ENCODE measurements at regions not wholly inside any gene's neighbourhood (a gene's known extent, or its start where the extent isn't known, plus 50 kb on each side); places are given as distances from the start of the nearest gene placed in this dataset.

DNA sequence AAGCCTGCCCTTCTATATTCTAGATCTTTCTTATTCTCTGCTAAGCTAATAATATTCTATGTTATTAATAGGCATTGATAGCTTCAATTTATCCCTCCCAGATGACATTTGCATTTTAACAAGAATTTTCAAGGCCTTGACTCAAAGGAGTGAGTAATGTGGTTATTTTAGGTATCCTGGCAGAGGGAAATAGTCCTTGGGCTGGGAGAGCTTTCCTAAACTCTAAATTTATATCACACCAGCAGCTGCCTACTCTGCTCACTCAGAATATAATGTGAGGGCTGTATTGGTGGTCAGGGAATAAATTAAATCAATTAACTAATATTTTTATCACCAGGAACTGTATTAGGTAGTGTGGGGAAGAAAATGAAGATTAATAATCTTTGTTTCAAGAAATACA is 74.8 kb upstream of the ADAM23 start:
- DNase-seq (ENCODE audit: low read depth): no peak
- in situ Hi-C loops (cut with HindIII; ENCODE audit: low pct_unique_long_range_greater_than_20kb, low sequenced_read_pairs): no loop called here

GRCh38 chr2:206368933-206369569 is 74.3 kb upstream of the ADAM23 start:
- DNase-seq (ENCODE audit: low read depth): no peak
- in situ Hi-C loops (cut with HindIII; ENCODE audit: low pct_unique_long_range_greater_than_20kb, low sequenced_read_pairs): no loop called here

- no peak for DNase-seq (ENCODE audit: low read depth)
- in situ Hi-C loops (cut with HindIII; ENCODE audit: low pct_unique_long_range_greater_than_20kb, low sequenced_read_pairs): no loop called here
Measured at GRCh38 chr2:206375956-206376355, 67.4 kb upstream of the ADAM23 start.

- in situ Hi-C loops (cut with HindIII; ENCODE audit: low pct_unique_long_range_greater_than_20kb, low sequenced_read_pairs): no loop called here
- DNase-seq (ENCODE audit: low read depth): no peak
Measured at GRCh38 chr2:206378835-206379234, 64.5 kb upstream of the ADAM23 start.

GRCh38 chr2:206379266-206379665 is 64.1 kb upstream of the ADAM23 start:
- no peak for DNase-seq (ENCODE audit: low read depth)
- in situ Hi-C loops (cut with HindIII; ENCODE audit: low pct_unique_long_range_greater_than_20kb, low sequenced_read_pairs): no loop called here

DNA sequence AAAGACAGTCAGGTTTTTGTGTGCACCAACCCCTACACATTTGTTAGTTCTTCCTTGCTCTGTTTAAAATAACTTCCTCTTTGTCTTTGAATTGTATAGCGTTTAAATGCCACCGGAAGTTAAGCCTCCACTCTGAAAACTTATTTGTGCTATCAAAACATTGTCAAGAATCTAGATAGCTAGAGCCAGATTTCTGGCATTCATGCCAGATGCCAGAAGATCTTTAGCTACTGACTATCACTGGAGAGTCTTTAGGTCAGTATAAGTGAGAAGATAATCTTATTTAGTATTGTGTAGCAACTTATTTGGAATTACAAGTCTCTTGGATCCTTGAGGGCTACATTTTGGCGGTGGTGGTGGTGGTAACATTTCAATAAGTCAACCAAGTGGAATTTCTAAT is 63.4 kb upstream of the ADAM23 start:
- no peak for DNase-seq (ENCODE audit: low read depth)
- in situ Hi-C loops (cut with HindIII; ENCODE audit: low pct_unique_long_range_greater_than_20kb, low sequenced_read_pairs): no loop called here

DNA sequence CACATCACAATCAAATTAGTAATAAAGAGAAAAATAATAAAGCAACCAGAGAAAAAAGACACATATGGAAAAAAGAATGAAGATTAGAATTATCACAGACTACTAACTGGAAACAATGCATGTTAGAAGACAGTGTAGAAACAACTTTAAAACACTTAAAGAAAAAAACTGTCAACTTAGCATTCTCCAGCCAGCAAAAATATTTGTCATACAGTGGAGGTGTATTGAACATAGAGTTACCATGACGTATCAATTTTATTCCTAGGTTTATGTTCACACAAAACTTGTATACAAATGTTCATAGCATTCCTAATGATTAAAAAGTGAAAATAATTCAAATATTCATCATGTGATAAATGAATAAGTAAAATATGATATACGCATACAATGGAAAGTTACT is 61.5 kb upstream of the ADAM23 start:
- in situ Hi-C loops (cut with HindIII; ENCODE audit: low pct_unique_long_range_greater_than_20kb, low sequenced_read_pairs): no loop called here
- DNase-seq (ENCODE audit: low read depth): no peak

- no peak for DNase-seq (ENCODE audit: low read depth)
- in situ Hi-C loops (cut with HindIII; ENCODE audit: low pct_unique_long_range_greater_than_20kb, low sequenced_read_pairs): no loop called here
Measured at GRCh38 chr2:206383669-206384068, 59.7 kb upstream of the ADAM23 start.

- no peak for DNase-seq (ENCODE audit: low read depth)
- in situ Hi-C loops (cut with HindIII; ENCODE audit: low pct_unique_long_range_greater_than_20kb, low sequenced_read_pairs): no loop called here
Measured at GRCh38 chr2:206387808-206388207, 55.5 kb upstream of the ADAM23 start.

DNA sequence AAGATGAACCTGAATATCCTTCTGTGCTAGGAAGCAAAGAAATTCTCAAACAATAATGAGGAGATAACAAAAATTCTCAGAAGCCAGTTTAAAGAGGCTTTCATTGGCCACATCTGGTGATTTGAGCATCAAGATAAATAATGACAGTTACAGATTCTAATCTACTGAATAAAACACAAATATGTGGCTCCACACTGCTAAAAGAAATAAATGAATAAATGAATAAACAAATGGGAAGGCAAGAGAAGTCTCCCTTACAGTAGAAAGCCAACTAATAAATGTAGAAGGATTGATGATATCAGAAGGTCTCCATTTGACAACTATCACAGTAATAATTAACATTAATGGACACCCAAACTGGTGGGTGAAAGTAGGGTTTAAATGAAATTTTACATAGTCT is 54.6 kb upstream of the ADAM23 start:
- in situ Hi-C loops (cut with HindIII; ENCODE audit: low pct_unique_long_range_greater_than_20kb, low sequenced_read_pairs): no loop called here
- DNase-seq (ENCODE audit: low read depth): no peak

GRCh38 chr2:206389164-206389563 is 54.2 kb upstream of the ADAM23 start:
- in situ Hi-C loops (cut with HindIII; ENCODE audit: low pct_unique_long_range_greater_than_20kb, low sequenced_read_pairs): no loop called here
- no peak for DNase-seq (ENCODE audit: low read depth)

DNA sequence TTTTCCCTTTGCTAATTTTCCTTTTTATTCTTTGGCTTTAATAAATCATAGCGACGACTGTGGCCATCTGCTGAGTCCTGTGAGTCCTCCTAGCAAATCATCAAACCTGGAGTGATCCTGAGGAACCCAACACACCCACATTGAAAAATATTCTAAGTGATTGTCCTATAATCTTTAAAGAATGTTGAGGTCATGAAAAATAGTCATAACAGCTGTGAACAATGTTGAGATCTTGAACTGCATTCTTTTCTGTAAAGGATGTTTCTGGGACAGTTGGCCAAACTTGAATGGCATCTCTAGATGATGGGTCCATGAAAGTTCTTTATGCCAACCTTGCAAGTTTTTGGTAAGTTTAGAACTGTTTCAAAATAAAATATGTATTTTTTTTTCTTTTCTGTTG is 53.2 kb upstream of the ADAM23 start:
- in situ Hi-C loops (cut with HindIII; ENCODE audit: low pct_unique_long_range_greater_than_20kb, low sequenced_read_pairs): no loop called here
- no peak for DNase-seq (ENCODE audit: low read depth)

DNA sequence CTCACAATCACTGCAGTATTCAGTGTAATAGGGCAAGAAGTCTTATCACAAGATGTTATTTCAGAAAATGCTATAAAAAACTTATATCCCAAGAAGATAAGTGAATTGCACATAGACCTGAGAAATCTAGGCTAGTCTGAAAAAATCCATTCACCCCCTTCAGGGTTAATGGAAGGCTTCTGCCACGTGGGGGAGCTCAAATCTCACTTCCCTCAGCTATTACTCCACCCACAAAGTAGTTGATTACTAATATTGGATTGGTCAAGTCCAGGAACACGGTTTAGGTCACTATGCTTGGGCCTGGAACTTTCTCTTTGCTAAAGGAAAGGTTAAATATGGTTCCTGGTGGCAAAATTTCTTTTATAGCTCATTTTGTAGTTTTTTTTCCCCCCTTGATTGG is 51.2 kb upstream of the ADAM23 start:
- in situ Hi-C loops (cut with HindIII; ENCODE audit: low pct_unique_long_range_greater_than_20kb, low sequenced_read_pairs): no loop called here
- DNase-seq (ENCODE audit: low read depth): peak; percentile 21
